ENCODE measurements at regions not wholly inside any gene's neighbourhood (a gene's known extent, or its start where the extent isn't known, plus 50 kb on each side); places are given as distances from the start of the nearest gene placed in this dataset.
A peak's percentile ranks its signal among the peaks of the same experiment; 100 is the strongest.
"Not testable (repeated sequence)": the region's sequence is repeated elsewhere in the genome, so short reads cannot be mapped to it uniquely, and the experiment has no call there.

GRCh38 chr7:115574681-115575291 lies 455.8 kb downstream of the TFEC start:
- no peak for DNase-seq

- DNase-seq = peak in 5 of 56 donors; percentile 1 to 14 (median 2)
Measured at GRCh38 chr7:115572111-115572510, 458.5 kb downstream of the TFEC start.

GRCh38 chr7:115561335-115562110 lies 469.0 kb downstream of the TFEC start:
- no peak for DNase-seq

GRCh38 chr7:115559877-115560276 lies 470.7 kb downstream of the TFEC start:
- no peak for DNase-seq

- no peak for DNase-seq
Measured at GRCh38 chr7:115558161-115558560, 472.4 kb downstream of the TFEC start.

GRCh38 chr7:115557296-115557695 lies 473.3 kb downstream of the TFEC start:
- not testable (repeated sequence) for DNase-seq

GRCh38 chr7:115552766-115553165 lies 477.8 kb downstream of the TFEC start:
- DNase-seq = no peak

- no peak for DNase-seq
Measured at GRCh38 chr7:115549910-115550309, 480.7 kb downstream of the TFEC start.

GRCh38 chr7:115548756-115549155 lies 481.8 kb downstream of the TFEC start:
- no peak for DNase-seq

GRCh38 chr7:115546790-115547189 lies 483.8 kb downstream of the TFEC start:
- DNase-seq = no peak

- DNase-seq = no peak
Measured at GRCh38 chr7:115533785-115534184, 496.8 kb downstream of the TFEC start.

GRCh38 chr7:115526278-115526677 lies 504.3 kb downstream of the TFEC start:
- DNase-seq = no peak

GRCh38 chr7:115522174-115522573 lies 508.4 kb downstream of the TFEC start:
- DNase-seq = no peak

- no peak for DNase-seq
Measured at GRCh38 chr7:115516341-115516740, 514.2 kb downstream of the TFEC start.

- no peak for DNase-seq
Measured at GRCh38 chr7:115511330-115511729, 519.2 kb downstream of the TFEC start.

GRCh38 chr7:115505136-115505535 lies 525.4 kb downstream of the TFEC start:
- DNase-seq = no peak

GRCh38 chr7:115499956-115500355 lies 530.6 kb downstream of the TFEC start:
- no peak for DNase-seq

GRCh38 chr7:115496006-115496405 lies 534.6 kb downstream of the TFEC start:
- DNase-seq = no peak

GRCh38 chr7:115494529-115495147 lies 535.9 kb downstream of the TFEC start:
- no peak for DNase-seq

GRCh38 chr7:115493381-115493780 lies 537.2 kb downstream of the TFEC start:
- DNase-seq = no peak

GRCh38 chr7:115491744-115492380 lies 538.7 kb downstream of the TFEC start:
- no peak for DNase-seq

- no peak for DNase-seq
Measured at GRCh38 chr7:115479448-115479847, 551.1 kb downstream of the TFEC start.

All from amygdala (tissue), 56 donors.